Glutamatergic neuron (in vitro differentiated cells): ENCODE measurements at regions not wholly inside any gene's neighbourhood (a gene's known extent, or its start where the extent isn't known, plus 50 kb on each side); places are given as distances from the start of the nearest gene placed in this dataset.

Source experiments
- DNase-seq: peaks from one replicate; pipeline ENCODE4 v3.0.0; 2022
- H3K27ac Mint-ChIP-seq: one replicate; pipeline ENCODE4 v1.8.0; 2020; ENCODE audit warnings: mild to moderate bottlenecking, mixed read lengths, inconsistent platforms; ENCODE audit not compliant: unreplicated experiment
- H3K27me3 Mint-ChIP-seq: one replicate; pipeline ENCODE4 v1.8.0; 2020; ENCODE audit warnings: mild to moderate bottlenecking, moderate library complexity, mixed read lengths, inconsistent platforms; ENCODE audit not compliant: unreplicated experiment
- H3K36me3 Mint-ChIP-seq: one replicate; pipeline ENCODE4 v1.8.0; 2020; ENCODE audit warnings: mild to moderate bottlenecking, mixed read lengths, inconsistent platforms; ENCODE audit not compliant: unreplicated experiment
- H3K4me1 Mint-ChIP-seq: one replicate; pipeline ENCODE4 v1.8.0; 2020; ENCODE audit warnings: mild to moderate bottlenecking, low read depth, mixed read lengths, inconsistent platforms; ENCODE audit not compliant: unreplicated experiment
- H3K4me3 Mint-ChIP-seq: one replicate; pipeline ENCODE4 v1.8.0; 2020; ENCODE audit warnings: mild to moderate bottlenecking, mixed read lengths, inconsistent platforms; ENCODE audit not compliant: unreplicated experiment
- H3K9me3 Mint-ChIP-seq: one replicate; pipeline ENCODE4 v1.8.0; 2020; ENCODE audit warnings: mild to moderate bottlenecking, moderate library complexity, mixed read lengths, inconsistent platforms; ENCODE audit not compliant: unreplicated experiment
- CTCF ChIP-seq: fragments of 200-600 bp; sonication (generic); IDR thresholded peaks from one replicate; pipeline ENCODE4 v1.5.0; 2021; ENCODE audit not compliant: partially characterized antibody, unreplicated experiment

- no peak overlapping the region for H3K27ac Mint-ChIP-seq
- TF ChIP-seq CTCF, result no peak
- H3K4me3 Mint-ChIP-seq, result no peak overlapping the region
- H3K4me1 Mint-ChIP-seq, result no peaks in the 10 kb centered on the region
- H3K27me3 Mint-ChIP-seq, result peaks cover 4% of the 10 kb centered on the region
- peaks cover 3% of the 10 kb centered on the region for H3K9me3 Mint-ChIP-seq
- no peaks in the 10 kb centered on the region for H3K36me3 Mint-ChIP-seq
- no peak for DNase-seq
Measured at GRCh38 chr6:44634321-44634720, 246.8 kb downstream of the CDC5L start.

- Mint-ChIP-seq H3K9me3 (peaks cover 3% of the 10 kb centered on the region), H3K4me3 (no peak overlapping the region)
Measured at GRCh38 chr6:44635486-44635885, 248.0 kb downstream of the CDC5L start.

GRCh38 chr6:44636561-44637248, 249.2 kb downstream of the CDC5L start:
- no peak overlapping the region for H3K4me3 Mint-ChIP-seq
- H3K9me3 Mint-ChIP-seq, result no peaks in the 10 kb centered on the region
- H3K4me1 Mint-ChIP-seq, result no peaks in the 10 kb centered on the region
- H3K36me3 Mint-ChIP-seq, result no peaks in the 10 kb centered on the region
- H3K27me3 Mint-ChIP-seq, result peaks cover 4% of the 10 kb centered on the region
- no peak for TF ChIP-seq CTCF
- no peak overlapping the region for H3K27ac Mint-ChIP-seq
- DNase-seq, result no peak

More at GRCh38 chr6:44635486-44635885, 248.0 kb downstream of the CDC5L start:
- no peak for DNase-seq
- Mint-ChIP-seq H3K36me3 (no peaks in the 10 kb centered on the region), H3K27me3 (peaks cover 4% of the 10 kb centered on the region), H3K27ac (no peak overlapping the region), H3K4me1 (no peaks in the 10 kb centered on the region)
- no peak for TF ChIP-seq CTCF

- Mint-ChIP-seq H3K36me3 (no peaks in the 10 kb centered on the region), H3K4me1 (no peaks in the 10 kb centered on the region), H3K27me3 (peaks cover 4% of the 10 kb centered on the region), H3K27ac (no peak overlapping the region), H3K9me3 (no peaks in the 10 kb centered on the region), H3K4me3 (no peak overlapping the region)
- TF ChIP-seq CTCF, result no peak
- DNase-seq, result no peak
Measured at GRCh38 chr6:44641344-44642031, 254.0 kb downstream of the CDC5L start.

GRCh38 chr6:44642349-44642748, 254.8 kb downstream of the CDC5L start:
- TF ChIP-seq CTCF, result no peak
- H3K9me3 Mint-ChIP-seq, result no peaks in the 10 kb centered on the region
- no peak overlapping the region for H3K4me3 Mint-ChIP-seq
- DNase-seq, result no peak
- no peak overlapping the region for H3K27ac Mint-ChIP-seq
- H3K36me3 Mint-ChIP-seq, result no peaks in the 10 kb centered on the region
- no peaks in the 10 kb centered on the region for H3K4me1 Mint-ChIP-seq
- H3K27me3 Mint-ChIP-seq, result peaks cover 3% of the 10 kb centered on the region
